WERI-Rb-1 (cell line): ENCODE measurements at regions not wholly inside any gene's neighbourhood (a gene's known extent, or its start where the extent isn't known, plus 50 kb on each side); places are given as distances from the start of the nearest gene placed in this dataset.

Source experiments
- DNase-seq: peaks from one replicate; pipeline ENCODE4 v3.0.0-alpha.2; 2020
- H3K27ac ChIP-seq: fragments of 250-450 bp; sonication (Bioruptor Pico); 2 replicates; pipeline ENCODE4 v1.5.1; 2020; ENCODE audit warnings: mild to moderate bottlenecking, moderate library complexity
- H3K27me3 ChIP-seq: fragments of 250-450 bp; sonication (Bioruptor Pico); 2 replicates; pipeline ENCODE4 v1.5.1; 2021; ENCODE audit warnings: mild to moderate bottlenecking, low read depth, moderate library complexity; ENCODE audit not compliant: insufficient read depth, severe bottlenecking
- H3K36me3 ChIP-seq: fragments of 250-450 bp; sonication (Bioruptor Pico); 2 replicates; pipeline ENCODE4 v1.5.1; 2020; ENCODE audit warnings: mild to moderate bottlenecking, moderate library complexity
- H3K4me3 ChIP-seq: 2 replicates; pipeline ENCODE4 v1.5.1; 2011; ENCODE audit warnings: low read depth, mild to moderate bottlenecking, control low read depth, low read length
- H3K9me3 ChIP-seq: fragments of 250-450 bp; sonication (Bioruptor Pico); 2 replicates; pipeline ENCODE4 v1.5.1; 2021; ENCODE audit warnings: mild to moderate bottlenecking, moderate library complexity; ENCODE audit not compliant: severe bottlenecking
- TF ChIP-seq, protein P1 (sequence below): IDR thresholded peaks from 2 replicates; pipeline ENCODE4 v1.5.1; 2011; ENCODE audit warnings: low read depth, mild to moderate bottlenecking, control low read depth, inconsistent platforms, low read length

GRCh38 chr2:182595650-182596049 lies 120.4 kb upstream of the DNAJC10 start:
- no peaks in the 10 kb centered on the region for H3K9me3 ChIP-seq
- no peak for DNase-seq

GRCh38 chr2:182597570-182598295 lies 118.3 kb upstream of the DNAJC10 start:
- no peaks in the 10 kb centered on the region for H3K27me3 ChIP-seq
- no peaks in the 10 kb centered on the region for H3K36me3 ChIP-seq
- H3K4me3 ChIP-seq: no peak overlapping the region
- H3K27ac ChIP-seq: no peak overlapping the region
- no peak for DNase-seq
- TF ChIP-seq, protein P1, sequence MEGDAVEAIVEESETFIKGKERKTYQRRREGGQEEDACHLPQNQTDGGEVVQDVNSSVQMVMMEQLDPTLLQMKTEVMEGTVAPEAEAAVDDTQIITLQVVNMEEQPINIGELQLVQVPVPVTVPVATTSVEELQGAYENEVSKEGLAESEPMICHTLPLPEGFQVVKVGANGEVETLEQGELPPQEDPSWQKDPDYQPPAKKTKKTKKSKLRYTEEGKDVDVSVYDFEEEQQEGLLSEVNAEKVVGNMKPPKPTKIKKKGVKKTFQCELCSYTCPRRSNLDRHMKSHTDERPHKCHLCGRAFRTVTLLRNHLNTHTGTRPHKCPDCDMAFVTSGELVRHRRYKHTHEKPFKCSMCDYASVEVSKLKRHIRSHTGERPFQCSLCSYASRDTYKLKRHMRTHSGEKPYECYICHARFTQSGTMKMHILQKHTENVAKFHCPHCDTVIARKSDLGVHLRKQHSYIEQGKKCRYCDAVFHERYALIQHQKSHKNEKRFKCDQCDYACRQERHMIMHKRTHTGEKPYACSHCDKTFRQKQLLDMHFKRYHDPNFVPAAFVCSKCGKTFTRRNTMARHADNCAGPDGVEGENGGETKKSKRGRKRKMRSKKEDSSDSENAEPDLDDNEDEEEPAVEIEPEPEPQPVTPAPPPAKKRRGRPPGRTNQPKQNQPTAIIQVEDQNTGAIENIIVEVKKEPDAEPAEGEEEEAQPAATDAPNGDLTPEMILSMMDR: no peak
- no peaks in the 10 kb centered on the region for H3K9me3 ChIP-seq

More at GRCh38 chr2:182595650-182596049, 120.4 kb upstream of the DNAJC10 start:
- Histone ChIP-seq H3K36me3 (no peaks in the 10 kb centered on the region), H3K4me3 (no peak overlapping the region), H3K27me3 (no peaks in the 10 kb centered on the region), H3K27ac (no peak overlapping the region)
- TF ChIP-seq, protein P1: no peak

GRCh38 chr2:182598626-182599025 lies 117.4 kb upstream of the DNAJC10 start:
- Histone ChIP-seq H3K27ac (no peak overlapping the region), H3K9me3 (no peaks in the 10 kb centered on the region), H3K4me3 (no peak overlapping the region), H3K27me3 (no peaks in the 10 kb centered on the region), H3K36me3 (no peaks in the 10 kb centered on the region)
- no peak for DNase-seq
- TF ChIP-seq, protein P1: no peak

- H3K4me3 ChIP-seq: no peak overlapping the region
- H3K36me3 ChIP-seq: no peaks in the 10 kb centered on the region
- DNase-seq: no peak
- H3K27ac ChIP-seq: no peak overlapping the region
- TF ChIP-seq, protein P1: no peak
- H3K27me3 ChIP-seq: no peaks in the 10 kb centered on the region
- no peaks in the 10 kb centered on the region for H3K9me3 ChIP-seq
These were observed 110.9 kb upstream of the DNAJC10 start for GRCh38 chr2:182605166-182605565.

DNA sequence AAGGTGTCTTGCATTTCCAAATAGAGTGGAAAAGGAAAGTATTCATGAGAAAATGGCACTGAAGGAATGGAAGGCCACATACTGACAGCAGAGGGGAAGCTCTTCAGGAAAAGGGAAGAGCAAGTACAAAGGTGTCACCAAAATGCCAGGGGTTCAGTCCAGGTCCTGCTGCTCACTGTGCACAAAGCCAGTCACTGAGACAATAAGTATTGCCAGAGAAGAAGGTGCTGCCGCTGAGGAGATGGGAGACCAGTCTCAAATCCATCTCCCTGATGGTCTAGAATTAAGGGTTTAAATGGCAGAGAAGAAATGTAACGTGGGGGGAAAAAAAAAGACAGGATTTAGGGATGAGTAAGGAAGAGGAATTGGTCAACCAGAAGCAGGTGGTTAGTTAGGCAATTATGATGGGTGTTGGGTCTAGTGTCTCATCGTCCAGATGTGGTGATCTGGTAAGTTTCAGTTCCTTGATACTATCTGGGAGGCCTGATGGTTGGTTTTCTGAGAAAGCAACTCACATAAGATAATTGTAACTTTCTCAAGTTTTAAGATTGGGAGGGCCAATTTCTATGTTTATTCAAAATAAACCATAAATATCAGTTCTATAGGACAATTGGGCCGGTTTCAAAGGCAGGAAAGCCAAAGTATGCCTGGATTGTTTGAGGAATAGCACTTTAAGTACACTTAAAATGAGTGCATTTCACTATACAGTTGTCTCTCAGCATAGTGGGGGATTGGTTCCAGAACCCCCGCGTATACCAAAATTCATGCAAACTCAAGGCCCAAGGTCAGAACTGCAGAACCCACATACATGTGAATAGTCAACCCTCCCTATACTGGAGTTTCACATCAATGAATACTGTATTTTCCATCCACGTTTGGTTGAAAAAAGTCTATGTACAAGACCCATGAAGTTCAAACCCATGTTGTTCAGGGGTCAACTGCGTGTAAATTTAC lies 109.1 kb upstream of the DNAJC10 start:
- Histone ChIP-seq H3K36me3 (no peaks in the 10 kb centered on the region), H3K27ac (no peak overlapping the region)

More for the DNA sequence above, 109.1 kb upstream of the DNAJC10 start:
- no peak for DNase-seq
- no peaks in the 10 kb centered on the region for H3K27me3 ChIP-seq
- no peak overlapping the region for H3K4me3 ChIP-seq
- TF ChIP-seq, protein P1: no peak
- H3K9me3 ChIP-seq: no peaks in the 10 kb centered on the region
